HepG2 (cell line): ENCODE measurements at regions not wholly inside any gene's neighbourhood (a gene's known extent, or its start where the extent isn't known, plus 50 kb on each side); places are given as distances from the start of the nearest gene placed in this dataset.

ENCODE experiments used
- ATAC-seq: fragments of 200-7000 bp; cut with Tn5 transposase; 3 replicates; pipeline ENCODE4 v1.9.1; 2020; ENCODE audit warnings: mild to moderate bottlenecking, moderate library complexity
- BruUV-seq: library from RNA; stranded (reverse); fragments of 400-500 nt; replicated peaks from 2 replicates; lab custom pipeline; 2021; lab: Mats Ljungman, UMichigan
- CTCF ChIA-PET: fragments of 300-600 bp; formaldehyde crosslinking; extraction: SDS; loops from one replicate; lab custom pipeline; 2021; ENCODE audit warnings: low total read pairs, inconsistent platforms, low intra/inter-chr PET ratio; lab: Yijun Ruan, JAX
- POLR2A ChIA-PET: fragments of 350-600 bp; sonication (Branson Sonifier 250); formaldehyde crosslinking; loops from one replicate; lab custom pipeline; 2020; ENCODE audit warnings: antibody characterized with exemption, inconsistent platforms; lab: Yijun Ruan, JAX
- DNase-seq: peaks from one replicate; pipeline ENCODE4 v3.0.0-alpha.2; 2015; ENCODE audit warnings: low spot score
- FAIRE-seq: peaks from 3 replicates; lab custom pipeline; 2011; peaks lifted over from hg19 to GRCh38; lab: Jason Lieb, UNC
- H2AFZ ChIP-seq: one replicate; pipeline ENCODE4 v1.6.1; 2011; ENCODE audit warnings: low read length, inconsistent platforms
- H3K27ac ChIP-seq: fragments of 300-600 bp; 3 replicates; pipeline ENCODE4 v1.8.0; 2011; ENCODE audit warnings: mixed run types, mild to moderate bottlenecking, mixed read lengths, low read length, inconsistent platforms; ENCODE audit not compliant: insufficient read depth; ENCODE audit errors: extremely low read length
- H3K27me3 ChIP-seq, 2 experiments: fragments of 200-600 bp in 1 of 2; 2 replicates in 1 of 2; 3 replicates in 1 of 2; pipeline versions ENCODE4 v1.6.0 to v1.8.0; 2011; ENCODE audit warnings: low read length in 2 of 2, mild to moderate bottlenecking in 2 of 2, moderate library complexity in 2 of 2, inconsistent platforms in 1 of 2; ENCODE audit not compliant: insufficient read depth in 2 of 2, control insufficient read depth in 1 of 2
- H3K36me3 ChIP-seq, 2 experiments: fragments of 200-600 bp in 1 of 2; replicated peaks in 1 of 2; 2 replicates in 1 of 2; 3 replicates in 1 of 2; pipeline versions ENCODE4 v1.5.1 to v1.8.0; 2011; ENCODE audit warnings: low read length in 2 of 2, inconsistent platforms in 1 of 2; ENCODE audit not compliant: insufficient read depth in 2 of 2, control insufficient read depth in 1 of 2
- H3K4me1 ChIP-seq: 2 replicates; pipeline ENCODE4 v1.5.1; 2012; ENCODE audit warnings: low read length, inconsistent platforms; ENCODE audit not compliant: insufficient read depth
- H3K4me2 ChIP-seq: 2 replicates; pipeline ENCODE4 v1.6.0; 2011; ENCODE audit warnings: low read depth, low read length, inconsistent platforms
- H3K4me3 ChIP-seq, 3 experiments: fragments of 200-600 bp in 1 of 3; sonication (generic), shearing (Covaris generic) in 1 of 3; replicated peaks in 1 of 3; 2 replicates each; pipeline ENCODE4 v1.5.1; 2011 to 2016; ENCODE audit warnings: low read length in 3 of 3, inconsistent platforms in 2 of 3, low read depth in 2 of 3, mild to moderate bottlenecking in 2 of 3, control low read depth in 1 of 3, mixed read lengths in 1 of 3; ENCODE audit not compliant: insufficient read depth in 1 of 3
- H3K79me2 ChIP-seq: one replicate; pipeline ENCODE4 v1.6.1; 2011; ENCODE audit warnings: low read length, inconsistent platforms; ENCODE audit not compliant: insufficient read depth
- H3K9ac ChIP-seq: 2 replicates; pipeline ENCODE4 v1.6.0; 2011; ENCODE audit warnings: mild to moderate bottlenecking, low read depth, low read length, inconsistent platforms; ENCODE audit not compliant: insufficient read depth
- H3K9me3 ChIP-seq: 2 replicates; pipeline ENCODE4 v1.5.1; 2012; ENCODE audit warnings: mild to moderate bottlenecking, low read length
- H4K20me1 ChIP-seq: 2 replicates; pipeline ENCODE4 v1.6.0; 2011; ENCODE audit warnings: inconsistent platforms, mild to moderate bottlenecking, low read length, moderate library complexity; ENCODE audit not compliant: insufficient read depth
- CCDC6 ChIP-seq: sonication (generic); formaldehyde crosslinking; IDR thresholded peaks from 2 replicates; pipeline ENCODE4 v1.8.1; 2022; ENCODE audit warnings: mild to moderate bottlenecking, missing genetic modification reagents, moderate library complexity
- DNMT3B ChIP-seq: conservative IDR thresholded peaks from 2 replicates; pipeline ENCODE4 v1.6.1; 2016; ENCODE audit warnings: missing biosample characterization, control low read depth
- GATAD1 ChIP-seq: IDR thresholded peaks from 2 replicates; pipeline ENCODE4 v1.6.1; 2016; ENCODE audit warnings: missing genetic modification reagents, missing compliant biosample characterization
- MTA1 ChIP-seq: sonication (generic); formaldehyde crosslinking; IDR thresholded peaks from 2 replicates; pipeline ENCODE4 v1.4.0; 2020; ENCODE audit warnings: missing genetic modification reagents, mild to moderate bottlenecking, borderline replicate concordance
- RFX5 ChIP-seq: IDR thresholded peaks from 2 replicates; pipeline ENCODE4 v1.6.1; 2011; ENCODE audit warnings: low read depth, low read length, improper control_type of control experiment
- SALL2 ChIP-seq: sonication (generic); formaldehyde crosslinking; IDR thresholded peaks from 2 replicates; pipeline ENCODE4 v1.8.1; 2023; ENCODE audit warnings: mild to moderate bottlenecking, missing genetic modification reagents, inconsistent platforms
- ZBTB1 ChIP-seq: sonication (generic); formaldehyde crosslinking; IDR thresholded peaks from 2 replicates; pipeline ENCODE4 v1.4.0; 2020; ENCODE audit warnings: missing genetic modification reagents, borderline replicate concordance
- ZNF33B ChIP-seq: sonication (generic); formaldehyde crosslinking; IDR thresholded peaks from 2 replicates; pipeline ENCODE4 v1.5.1; 2020; ENCODE audit warnings: mild to moderate bottlenecking, missing genetic modification reagents
- ZNF570 ChIP-seq: sonication (generic); formaldehyde crosslinking; IDR thresholded peaks from 2 replicates; pipeline ENCODE4 v1.4.0; 2020; ENCODE audit warnings: mild to moderate bottlenecking, missing genetic modification reagents, borderline replicate concordance
- ZNF577 ChIP-seq: sonication (generic); formaldehyde crosslinking; IDR thresholded peaks from 2 replicates; pipeline ENCODE4 v1.4.0; 2020; ENCODE audit warnings: mild to moderate bottlenecking, low read depth, missing genetic modification reagents, borderline replicate concordance
- ZNF605 ChIP-seq: sonication (generic); formaldehyde crosslinking; IDR thresholded peaks from 2 replicates; pipeline ENCODE4 v1.8.0; 2022; ENCODE audit warnings: mild to moderate bottlenecking, missing genetic modification reagents
- ZNF792 ChIP-seq: IDR thresholded peaks from 2 replicates; pipeline ENCODE4 v1.6.1; 2016
- WGBS: methylation state at CpG from one replicate; pipeline ENCODE4 v1.1.6; 2017; ENCODE audit warnings: low lambda C conversion rate; 5-methylcytosine and 5-hydroxymethylcytosine counted together
- in situ Hi-C: cut with HindIII; loops from 2 replicates; pipeline ENCODE4 v1.10.0; 2017; ENCODE audit warnings: low pct_unique_long_range_greater_than_20kb; ENCODE audit not compliant: extremely low pct_ligation_motif_present
- intact Hi-C: fragments of 100-400 bp; cut with micrococcal nuclease; formaldehyde crosslinking; loops from one replicate; pipeline ENCODE4 v1.10.0; 2022; ENCODE audit not compliant: unreplicated experiment
- TF ChIP-seq, protein P1 (sequence below): IDR thresholded peaks from 2 replicates; pipeline ENCODE4 v1.6.1; 2012; ENCODE audit warnings: low read length, improper control_type of control experiment
- TF ChIP-seq, protein P2 (sequence below): IDR thresholded peaks from 2 replicates; pipeline ENCODE4 v1.6.1; 2016
- TF ChIP-seq, protein P3 (sequence below): IDR thresholded peaks from 2 replicates; pipeline ENCODE4 v1.6.1; 2016; ENCODE audit warnings: missing compliant biosample characterization, missing genetic modification reagents, borderline replicate concordance

DNA sequence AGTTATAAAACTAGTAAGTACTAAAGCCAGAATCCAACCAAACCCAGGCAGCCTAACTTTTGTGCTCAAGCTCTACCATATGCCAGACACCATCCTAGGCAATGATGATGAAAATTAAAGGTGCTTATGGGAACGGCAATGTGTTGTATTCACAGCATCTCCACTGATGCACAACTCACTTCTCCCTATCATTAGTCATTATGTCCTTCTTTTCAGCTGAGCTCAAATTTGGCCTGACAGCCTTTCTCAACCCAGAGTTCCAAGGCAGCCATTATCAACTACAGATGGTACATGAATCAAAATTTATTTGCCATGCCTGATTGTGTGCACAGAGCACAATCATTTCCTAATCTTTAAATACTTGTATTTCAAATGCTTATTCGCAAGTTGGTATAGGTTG lies 121.6 kb upstream of the TNPO1 start:
- TF ChIP-seq RFX5 = no peak
- TF ChIP-seq ZNF577 (CRISPR knock-in tag) = no peak
- TF ChIP-seq ZNF33B (CRISPR knock-in tag) = no peak
- in situ Hi-C loops = no loop called here

DNA sequence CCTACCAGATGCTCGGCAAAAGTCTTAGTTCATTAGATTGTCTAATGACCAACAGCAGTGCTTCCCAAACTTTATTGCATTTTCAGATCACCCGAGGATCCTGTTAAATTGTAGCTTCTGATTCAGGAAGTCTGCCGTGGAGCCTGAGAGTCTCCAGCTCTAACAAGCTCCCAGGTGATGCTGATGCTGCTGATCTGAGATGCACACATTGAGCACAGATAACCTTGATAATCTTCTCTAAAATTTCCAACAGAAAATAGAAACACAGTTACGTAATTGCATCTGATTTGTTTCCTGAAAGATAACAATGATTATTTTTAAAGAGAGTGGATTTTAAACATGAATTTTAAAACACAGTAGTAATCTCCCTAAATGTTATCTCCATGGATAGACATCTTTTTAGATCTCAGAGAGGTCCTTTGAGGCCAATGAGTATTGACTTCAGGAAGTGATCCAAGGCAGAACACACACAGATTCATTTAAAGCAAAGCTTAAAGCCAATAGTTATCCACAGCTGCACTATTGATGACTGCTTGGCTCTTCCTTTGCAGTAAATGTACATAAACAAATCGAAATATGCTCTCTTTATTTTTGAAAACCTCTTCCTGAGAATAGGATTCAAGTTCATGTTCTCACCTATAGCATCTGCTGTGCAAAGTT lies 122.8 kb upstream of the TNPO1 start:
- CTCF ChIA-PET = no interaction called here
- in situ Hi-C loops = no loop called here
- no peak overlapping the region for H2AFZ ChIP-seq

More for the DNA sequence above, 121.6 kb upstream of the TNPO1 start:
- H3K4me2 ChIP-seq = no peak overlapping the region
- ChIA-PET CTCF (no interaction called here), POLR2A (no interaction called here)
- H4K20me1 ChIP-seq = no peaks in the 10 kb centered on the region
- H3K27me3 ChIP-seq = peaks cover 0 to 17% of the 10 kb centered on the region in 2 experiments; a peak in 2 of 5 replicates
- WGBS = 59% methylated on average over 2 of the region's 2 CpGs
- no peak for ATAC-seq
- DNase-seq = no peak
- no peak overlapping the region for H2AFZ ChIP-seq
- no peak for FAIRE-seq
- no peaks in the 10 kb centered on the region for H3K79me2 ChIP-seq
- H3K9me3 ChIP-seq = no peaks in the 10 kb centered on the region
- H3K9ac ChIP-seq = no peak overlapping the region
- intact Hi-C loops = no loop called here
- H3K27ac ChIP-seq = no peak overlapping the region
- H3K36me3 ChIP-seq = no peaks in the 10 kb centered on the region
- BruUV-seq = no TSS peak
- H3K4me3 ChIP-seq = no peak overlapping the region
- H3K4me1 ChIP-seq = no peaks in the 10 kb centered on the region

More for the DNA sequence above, 122.8 kb upstream of the TNPO1 start:
- no peaks in the 10 kb centered on the region for H3K36me3 ChIP-seq
- H3K9me3 ChIP-seq = no peaks in the 10 kb centered on the region
- no peaks in the 10 kb centered on the region for H4K20me1 ChIP-seq
- no peak overlapping the region for H3K27ac ChIP-seq
- H3K4me3 ChIP-seq = no peak overlapping the region
- no peak for DNase-seq
- 6% methylated on average over 5 of the region's 5 CpGs for WGBS
- no peak overlapping the region for H3K9ac ChIP-seq
- TF ChIP-seq ZBTB1 (CRISPR knock-in tag) (no peak), ZNF605 (CRISPR knock-in tag) (no peak), ZNF792 (no peak), SALL2 (CRISPR knock-in tag) (no peak), GATAD1 (CRISPR knock-in tag) (no peak), DNMT3B (CRISPR knock-in tag) (no peak), CCDC6 (CRISPR knock-in tag) (no peak), ZNF570 (CRISPR knock-in tag) (no peak), MTA1 (no peak)
- TF ChIP-seq, protein P1, sequence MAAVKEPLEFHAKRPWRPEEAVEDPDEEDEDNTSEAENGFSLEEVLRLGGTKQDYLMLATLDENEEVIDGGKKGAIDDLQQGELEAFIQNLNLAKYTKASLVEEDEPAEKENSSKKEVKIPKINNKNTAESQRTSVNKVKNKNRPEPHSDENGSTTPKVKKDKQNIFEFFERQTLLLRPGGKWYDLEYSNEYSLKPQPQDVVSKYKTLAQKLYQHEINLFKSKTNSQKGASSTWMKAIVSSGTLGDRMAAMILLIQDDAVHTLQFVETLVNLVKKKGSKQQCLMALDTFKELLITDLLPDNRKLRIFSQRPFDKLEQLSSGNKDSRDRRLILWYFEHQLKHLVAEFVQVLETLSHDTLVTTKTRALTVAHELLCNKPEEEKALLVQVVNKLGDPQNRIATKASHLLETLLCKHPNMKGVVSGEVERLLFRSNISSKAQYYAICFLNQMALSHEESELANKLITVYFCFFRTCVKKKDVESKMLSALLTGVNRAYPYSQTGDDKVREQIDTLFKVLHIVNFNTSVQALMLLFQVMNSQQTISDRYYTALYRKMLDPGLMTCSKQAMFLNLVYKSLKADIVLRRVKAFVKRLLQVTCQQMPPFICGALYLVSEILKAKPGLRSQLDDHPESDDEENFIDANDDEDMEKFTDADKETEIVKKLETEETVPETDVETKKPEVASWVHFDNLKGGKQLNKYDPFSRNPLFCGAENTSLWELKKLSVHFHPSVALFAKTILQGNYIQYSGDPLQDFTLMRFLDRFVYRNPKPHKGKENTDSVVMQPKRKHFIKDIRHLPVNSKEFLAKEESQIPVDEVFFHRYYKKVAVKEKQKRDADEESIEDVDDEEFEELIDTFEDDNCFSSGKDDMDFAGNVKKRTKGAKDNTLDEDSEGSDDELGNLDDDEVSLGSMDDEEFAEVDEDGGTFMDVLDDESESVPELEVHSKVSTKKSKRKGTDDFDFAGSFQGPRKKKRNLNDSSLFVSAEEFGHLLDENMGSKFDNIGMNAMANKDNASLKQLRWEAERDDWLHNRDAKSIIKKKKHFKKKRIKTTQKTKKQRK = no peak
- TF ChIP-seq, protein P2, sequence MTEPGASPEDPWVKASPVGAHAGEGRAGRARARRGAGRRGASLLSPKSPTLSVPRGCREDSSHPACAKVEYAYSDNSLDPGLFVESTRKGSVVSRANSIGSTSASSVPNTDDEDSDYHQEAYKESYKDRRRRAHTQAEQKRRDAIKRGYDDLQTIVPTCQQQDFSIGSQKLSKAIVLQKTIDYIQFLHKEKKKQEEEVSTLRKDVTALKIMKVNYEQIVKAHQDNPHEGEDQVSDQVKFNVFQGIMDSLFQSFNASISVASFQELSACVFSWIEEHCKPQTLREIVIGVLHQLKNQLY (CRISPR knock-in tag) = no peak
- TF ChIP-seq, protein P3, sequence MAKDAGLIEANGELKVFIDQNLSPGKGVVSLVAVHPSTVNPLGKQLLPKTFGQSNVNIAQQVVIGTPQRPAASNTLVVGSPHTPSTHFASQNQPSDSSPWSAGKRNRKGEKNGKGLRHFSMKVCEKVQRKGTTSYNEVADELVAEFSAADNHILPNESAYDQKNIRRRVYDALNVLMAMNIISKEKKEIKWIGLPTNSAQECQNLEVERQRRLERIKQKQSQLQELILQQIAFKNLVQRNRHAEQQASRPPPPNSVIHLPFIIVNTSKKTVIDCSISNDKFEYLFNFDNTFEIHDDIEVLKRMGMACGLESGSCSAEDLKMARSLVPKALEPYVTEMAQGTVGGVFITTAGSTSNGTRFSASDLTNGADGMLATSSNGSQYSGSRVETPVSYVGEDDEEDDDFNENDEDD = no peak
- H3K4me1 ChIP-seq = no peaks in the 10 kb centered on the region
- POLR2A ChIA-PET = no interaction called here
- H3K4me2 ChIP-seq = no peak overlapping the region
- H3K27me3 ChIP-seq = peaks cover 0 to 17% of the 10 kb centered on the region in 2 experiments; a peak in 3 of 5 replicates
- FAIRE-seq = no peak
- intact Hi-C loops = no loop called here
- no peak for ATAC-seq
- BruUV-seq = no TSS peak
- no peaks in the 10 kb centered on the region for H3K79me2 ChIP-seq
